Natural killer cell (primary cell): ENCODE measurements at regions not wholly inside any gene's neighbourhood (a gene's known extent, or its start where the extent isn't known, plus 50 kb on each side); places are given as distances from the start of the nearest gene placed in this dataset.

Source experiments
- ATAC-seq, 3 donors: fragments of 150-1000 bp in 2 of 3; fragments of 200-7000 bp in 1 of 3; cut with Tn5 transposase; 1 replicate in 1 of 3; 2 replicates in 2 of 3; pipeline ENCODE4 v1.10.0; 2021; ENCODE audit warnings: mild to moderate bottlenecking in 2 of 3, moderate library complexity in 2 of 3
- DNase-seq, 2 donors: peaks; one replicate each; pipeline versions ENCODE4 v3.0.0 to v3.0.0-alpha.2; 2013 to 2021; ENCODE audit warnings: mixed read lengths in 1 of 2
- H3K27ac ChIP-seq: one replicate; pipeline ENCODE4 v1.5.1; 2013; ENCODE audit warnings: mild to moderate bottlenecking, low read length
- H3K27me3 ChIP-seq: one replicate; pipeline ENCODE4 v1.6.1; 2013; ENCODE audit warnings: low read length; ENCODE audit not compliant: control insufficient read depth, insufficient read depth
- H3K36me3 ChIP-seq: one replicate; pipeline ENCODE4 v1.6.1; 2013; ENCODE audit warnings: low read length; ENCODE audit not compliant: control insufficient read depth, insufficient read depth
- H3K4me1 ChIP-seq: one replicate; pipeline ENCODE4 v1.6.1; 2013; ENCODE audit warnings: low read length; ENCODE audit not compliant: control insufficient read depth, insufficient read depth
- H3K4me3 ChIP-seq: one replicate; pipeline ENCODE4 v1.5.1; 2013; ENCODE audit warnings: low read length
- H3K9me3 ChIP-seq: one replicate; pipeline ENCODE4 v1.6.1; 2013; ENCODE audit warnings: low read length; ENCODE audit not compliant: control insufficient read depth, insufficient read depth
- H3K27ac Mint-ChIP-seq, 2 donors: one replicate each; pipeline ENCODE4 v1.8.0; 2022; ENCODE audit warnings: mild to moderate bottlenecking in 2 of 2, mixed read lengths in 2 of 2, moderate library complexity in 1 of 2
- H3K27me3 Mint-ChIP-seq, 2 donors: one replicate each; pipeline ENCODE4 v1.8.0; 2022; ENCODE audit warnings: low read depth in 2 of 2, mixed read lengths in 2 of 2
- H3K36me3 Mint-ChIP-seq: one replicate; pipeline ENCODE4 v1.8.0; 2022; ENCODE audit warnings: mixed read lengths
- H3K4me1 Mint-ChIP-seq, 2 donors: one replicate each; pipeline ENCODE4 v1.8.0; 2022; ENCODE audit warnings: mixed read lengths in 2 of 2
- H3K4me3 Mint-ChIP-seq: one replicate; pipeline ENCODE4 v1.8.0; 2022; ENCODE audit warnings: mild to moderate bottlenecking, moderate library complexity, mixed read lengths
- H3K9me3 Mint-ChIP-seq, 2 donors: one replicate each; pipeline ENCODE4 v1.8.0; 2022; ENCODE audit warnings: mixed read lengths in 2 of 2
- CTCF ChIP-seq: fragments of 200-600 bp; IDR thresholded peaks from one replicate; pipeline ENCODE4 v1.8.0; 2022; ENCODE audit warnings: antibody characterized with exemption
- WGBS: methylation state at CpG from one replicate; pipeline ENCODE4 v1.1.7; 2013; ENCODE audit warnings: missing lambda C conversion rate; ENCODE audit not compliant: insufficient coverage; 5-methylcytosine and 5-hydroxymethylcytosine counted together
- intact Hi-C: fragments of 100-400 bp; cut with micrococcal nuclease; formaldehyde crosslinking; loops from one replicate; pipeline ENCODE4 v1.14.2; 2022

GRCh38 chr20:12717061-12717460 lies 291.7 kb upstream of the SPTLC3 start:
- no peak overlapping the region for H3K4me3 Mint-ChIP-seq
- WGBS, result no CpG with 5 or more reads among the region's 1 CpG
- no peak overlapping the region for H3K27ac ChIP-seq
- peaks cover 3% of the 10 kb centered on the region for H3K9me3 ChIP-seq
- H3K4me1 Mint-ChIP-seq, result no peaks in the 10 kb centered on the region
- peaks cover 4 to 5% of the 10 kb centered on the region in 2 donors for H3K9me3 Mint-ChIP-seq
- H3K27ac Mint-ChIP-seq, result no peak overlapping the region
- no peak overlapping the region for H3K4me3 ChIP-seq
- no peaks in the 10 kb centered on the region for H3K4me1 ChIP-seq
- H3K36me3 Mint-ChIP-seq, result no peaks in the 10 kb centered on the region
- H3K27me3 ChIP-seq, result no peaks in the 10 kb centered on the region
- no peaks in the 10 kb centered on the region for H3K36me3 ChIP-seq
- no peak for TF ChIP-seq CTCF
- intact Hi-C loops, result no loop called here
- no peak for DNase-seq
- no peaks in the 10 kb centered on the region for H3K27me3 Mint-ChIP-seq
- no peak for ATAC-seq

DNA sequence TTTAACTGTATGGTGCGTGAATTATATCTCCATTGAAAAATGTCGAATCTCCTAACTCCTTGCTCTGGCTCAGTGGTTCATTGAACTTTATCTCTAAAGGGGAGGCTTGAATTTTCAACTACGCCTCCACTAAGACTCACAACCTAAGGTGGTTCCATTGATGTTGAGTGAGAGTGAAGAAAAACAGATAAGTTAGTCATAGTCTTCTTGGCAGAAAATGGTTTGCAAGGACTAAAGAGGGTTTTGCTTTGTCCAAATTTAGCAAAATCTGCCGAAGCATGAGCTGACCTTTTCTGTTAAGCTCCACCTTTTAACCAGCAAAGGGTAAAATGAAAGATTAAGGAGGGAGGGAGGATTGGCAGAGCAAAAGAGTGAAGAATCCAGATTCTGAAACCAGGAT lies 290.2 kb upstream of the SPTLC3 start:
- 83% methylated on average over 1 of the region's 4 CpGs for WGBS
- H3K27ac Mint-ChIP-seq, result no peak overlapping the region
- no peaks in the 10 kb centered on the region for H3K4me1 Mint-ChIP-seq
- ATAC-seq (no peak), DNase-seq (no peak)
- no peaks in the 10 kb centered on the region for H3K27me3 ChIP-seq
- H3K27me3 Mint-ChIP-seq, result no peaks in the 10 kb centered on the region
- no peaks in the 10 kb centered on the region for H3K36me3 ChIP-seq
- intact Hi-C loops, result no loop called here
- H3K36me3 Mint-ChIP-seq, result no peaks in the 10 kb centered on the region
- no peak overlapping the region for H3K27ac ChIP-seq
- H3K4me3 ChIP-seq, result no peak overlapping the region
- H3K9me3 ChIP-seq, result no peaks in the 10 kb centered on the region
- TF ChIP-seq CTCF, result no peak
- no peaks in the 10 kb centered on the region for H3K4me1 ChIP-seq
- no peak overlapping the region for H3K4me3 Mint-ChIP-seq
- peaks cover 4 to 7% of the 10 kb centered on the region in 2 donors for H3K9me3 Mint-ChIP-seq

- Mint-ChIP-seq H3K9me3 (peaks cover 0 to 7% of the 10 kb centered on the region in 2 donors), H3K36me3 (no peaks in the 10 kb centered on the region), H3K27ac (no peak overlapping the region), H3K4me1 (no peaks in the 10 kb centered on the region), H3K4me3 (no peak overlapping the region), H3K27me3 (no peaks in the 10 kb centered on the region)
- H3K4me1 ChIP-seq, result no peaks in the 10 kb centered on the region
- H3K4me3 ChIP-seq, result no peak overlapping the region
- no peaks in the 10 kb centered on the region for H3K27me3 ChIP-seq
- DNase-seq (no peak), ATAC-seq (no peak)
- H3K36me3 ChIP-seq, result no peaks in the 10 kb centered on the region
- intact Hi-C loops, result no loop called here
- 50% methylated on average over 2 of the region's 2 CpGs for WGBS
- no peak for TF ChIP-seq CTCF
- H3K9me3 ChIP-seq, result no peaks in the 10 kb centered on the region
- H3K27ac ChIP-seq, result no peak overlapping the region
These were observed 287.1 kb upstream of the SPTLC3 start for GRCh38 chr20:12721636-12722035.

- no peak for DNase-seq
- Histone ChIP-seq H3K27ac (no peak overlapping the region), H3K4me1 (no peaks in the 10 kb centered on the region), H3K4me3 (no peak overlapping the region), H3K27me3 (no peaks in the 10 kb centered on the region), H3K9me3 (no peaks in the 10 kb centered on the region), H3K36me3 (no peaks in the 10 kb centered on the region)
- Mint-ChIP-seq H3K4me1 (no peaks in the 10 kb centered on the region), H3K36me3 (no peaks in the 10 kb centered on the region), H3K27me3 (no peaks in the 10 kb centered on the region), H3K9me3 (peaks cover 0 to 7% of the 10 kb centered on the region in 2 donors), H3K4me3 (no peak overlapping the region), H3K27ac (no peak overlapping the region)
- intact Hi-C loops, result no loop called here
- no peak for TF ChIP-seq CTCF
- no peak for ATAC-seq
- 93% methylated on average over 1 of the region's 1 CpG for WGBS
These were observed 286.7 kb upstream of the SPTLC3 start for GRCh38 chr20:12722091-12722490.
